Type B pancreatic cell (in vitro differentiated cells): ENCODE measurements at regions not wholly inside any gene's neighbourhood (a gene's known extent, or its start where the extent isn't known, plus 50 kb on each side); places are given as distances from the start of the nearest gene placed in this dataset.

Experiments
- DNase-seq: peaks from one replicate; pipeline ENCODE4 v3.0.0; 2021; ENCODE audit warnings: mixed read lengths; ENCODE audit not compliant: unreplicated experiment; ENCODE audit errors: extremely low spot score
- H3K27ac Mint-ChIP-seq: 2 replicates; pipeline ENCODE4 v1.8.0; 2021; ENCODE audit warnings: mild to moderate bottlenecking, mixed read lengths
- H3K27me3 Mint-ChIP-seq: 2 replicates; pipeline ENCODE4 v1.8.0; 2021; ENCODE audit warnings: mixed read lengths
- H3K36me3 Mint-ChIP-seq: 2 replicates; pipeline ENCODE4 v1.8.0; 2021; ENCODE audit warnings: mixed read lengths
- H3K4me1 Mint-ChIP-seq: one replicate; pipeline ENCODE4 v1.8.0; 2021; ENCODE audit warnings: mixed read lengths; ENCODE audit not compliant: unreplicated experiment
- H3K4me3 Mint-ChIP-seq: 2 replicates; pipeline ENCODE4 v1.8.0; 2021; ENCODE audit warnings: mild to moderate bottlenecking, mixed read lengths
- H3K9me3 Mint-ChIP-seq: 2 replicates; pipeline ENCODE4 v1.8.0; 2021; ENCODE audit warnings: mixed read lengths
- TF ChIP-seq, protein P1 (sequence below): fragments of 200-600 bp; sonication (generic); conservative IDR thresholded peaks from 2 replicates; pipeline ENCODE4 v1.5.0; 2021; ENCODE audit warnings: antibody characterized with exemption, mild to moderate bottlenecking

DNA sequence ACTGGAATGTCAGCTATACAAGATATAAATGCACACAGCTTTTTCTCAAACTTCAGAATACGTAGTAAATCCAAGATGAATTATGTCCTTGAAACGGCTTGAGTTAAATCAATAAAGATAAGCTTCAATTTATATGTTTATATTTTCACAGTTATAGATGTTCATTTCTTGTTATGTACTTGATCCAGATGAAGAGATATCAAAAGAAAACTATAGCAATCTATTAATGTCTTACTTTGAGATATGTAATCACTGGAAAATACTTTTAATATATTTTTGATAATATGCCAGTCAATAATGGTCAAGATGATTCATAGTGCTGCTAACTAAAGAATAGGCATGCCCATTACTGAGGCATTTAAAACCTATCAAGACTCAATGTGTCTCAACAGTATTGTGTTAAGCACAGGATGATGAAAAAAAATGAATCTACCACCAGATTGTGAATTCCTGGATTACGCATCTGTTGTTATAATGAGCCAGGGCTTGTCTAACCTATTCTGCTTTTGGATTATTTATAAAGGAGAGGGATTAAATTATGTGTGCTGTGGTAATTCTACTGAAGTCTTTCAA lies 372.6 kb upstream of the PRR16 start:
- H3K4me1 Mint-ChIP-seq, result no peaks in the 10 kb centered on the region
- no peak overlapping the region for H3K4me3 Mint-ChIP-seq
- H3K9me3 Mint-ChIP-seq, result no peaks in the 10 kb centered on the region
- no peak for DNase-seq
- TF ChIP-seq, protein P1, sequence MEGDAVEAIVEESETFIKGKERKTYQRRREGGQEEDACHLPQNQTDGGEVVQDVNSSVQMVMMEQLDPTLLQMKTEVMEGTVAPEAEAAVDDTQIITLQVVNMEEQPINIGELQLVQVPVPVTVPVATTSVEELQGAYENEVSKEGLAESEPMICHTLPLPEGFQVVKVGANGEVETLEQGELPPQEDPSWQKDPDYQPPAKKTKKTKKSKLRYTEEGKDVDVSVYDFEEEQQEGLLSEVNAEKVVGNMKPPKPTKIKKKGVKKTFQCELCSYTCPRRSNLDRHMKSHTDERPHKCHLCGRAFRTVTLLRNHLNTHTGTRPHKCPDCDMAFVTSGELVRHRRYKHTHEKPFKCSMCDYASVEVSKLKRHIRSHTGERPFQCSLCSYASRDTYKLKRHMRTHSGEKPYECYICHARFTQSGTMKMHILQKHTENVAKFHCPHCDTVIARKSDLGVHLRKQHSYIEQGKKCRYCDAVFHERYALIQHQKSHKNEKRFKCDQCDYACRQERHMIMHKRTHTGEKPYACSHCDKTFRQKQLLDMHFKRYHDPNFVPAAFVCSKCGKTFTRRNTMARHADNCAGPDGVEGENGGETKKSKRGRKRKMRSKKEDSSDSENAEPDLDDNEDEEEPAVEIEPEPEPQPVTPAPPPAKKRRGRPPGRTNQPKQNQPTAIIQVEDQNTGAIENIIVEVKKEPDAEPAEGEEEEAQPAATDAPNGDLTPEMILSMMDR, result no peak
- no peak overlapping the region for H3K27ac Mint-ChIP-seq
- no peaks in the 10 kb centered on the region for H3K27me3 Mint-ChIP-seq
- no peaks in the 10 kb centered on the region for H3K36me3 Mint-ChIP-seq

DNA sequence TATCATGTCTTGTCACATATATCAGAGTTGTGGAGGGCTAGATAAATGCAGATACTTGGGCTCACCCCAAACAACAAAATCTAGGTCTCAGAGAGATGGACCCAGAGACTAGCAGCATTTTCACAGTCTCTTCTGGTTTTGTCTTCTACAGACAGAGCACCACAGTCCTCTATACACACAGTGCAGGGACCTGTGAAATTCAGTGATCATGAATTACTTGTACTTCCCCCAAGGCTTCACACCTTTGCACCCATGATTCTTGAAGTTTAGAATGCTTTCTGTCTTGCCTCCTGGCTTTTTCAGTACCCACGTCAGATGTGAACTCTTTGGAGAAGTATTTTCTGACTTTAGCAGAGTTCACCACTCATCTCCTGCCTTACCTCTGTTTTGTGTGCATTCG lies 371.5 kb upstream of the PRR16 start:
- Mint-ChIP-seq H3K4me3 (no peak overlapping the region), H3K27ac (no peak overlapping the region), H3K9me3 (no peaks in the 10 kb centered on the region), H3K36me3 (no peaks in the 10 kb centered on the region), H3K27me3 (no peaks in the 10 kb centered on the region), H3K4me1 (no peaks in the 10 kb centered on the region)
- TF ChIP-seq, protein P1, result no peak
- no peak for DNase-seq

DNA sequence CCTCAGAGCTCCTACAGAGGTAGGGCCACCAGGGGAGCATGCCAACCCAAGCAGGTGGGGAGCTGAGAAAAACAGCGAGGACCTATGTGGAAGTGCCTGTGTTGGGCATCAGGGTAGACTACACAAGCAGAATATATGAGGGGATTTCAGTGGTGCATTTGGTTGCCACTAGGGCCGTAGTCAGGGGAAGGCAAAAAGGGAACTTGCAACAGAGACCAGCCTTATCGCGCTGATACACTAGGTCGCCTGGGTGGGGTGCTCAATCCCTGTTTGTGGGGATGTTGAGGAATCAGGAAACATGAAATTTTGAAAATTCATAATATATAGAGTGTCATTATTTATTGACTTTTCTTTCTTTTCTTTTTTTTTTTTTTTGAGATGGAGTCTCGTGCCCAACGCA lies 370.9 kb upstream of the PRR16 start:
- Mint-ChIP-seq H3K27ac (no peak overlapping the region), H3K27me3 (no peaks in the 10 kb centered on the region), H3K9me3 (no peaks in the 10 kb centered on the region), H3K36me3 (no peaks in the 10 kb centered on the region), H3K4me3 (no peak overlapping the region), H3K4me1 (no peaks in the 10 kb centered on the region)
- no peak for DNase-seq
- TF ChIP-seq, protein P1, result no peak

DNA sequence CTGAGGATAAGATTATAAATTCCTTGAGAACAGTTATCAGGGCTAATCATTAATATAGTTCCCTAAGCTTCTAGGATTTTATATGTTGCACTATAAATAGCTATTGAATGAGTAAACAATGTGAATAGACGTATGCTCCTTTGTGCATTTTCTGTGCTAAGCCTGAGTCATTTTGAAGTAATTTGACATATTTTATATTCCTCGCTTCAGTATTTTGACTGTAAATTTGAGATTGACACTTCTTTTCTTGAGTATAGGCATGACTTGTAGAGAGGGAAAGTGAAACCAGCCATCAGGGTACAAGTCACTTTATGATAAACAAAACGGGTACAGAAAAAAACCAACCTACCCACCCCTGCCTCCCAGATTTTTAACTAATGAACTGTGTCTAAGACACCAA lies 367.7 kb upstream of the PRR16 start:
- Mint-ChIP-seq H3K27me3 (no peaks in the 10 kb centered on the region), H3K27ac (no peak overlapping the region), H3K4me3 (no peak overlapping the region), H3K9me3 (no peaks in the 10 kb centered on the region), H3K4me1 (no peaks in the 10 kb centered on the region), H3K36me3 (no peaks in the 10 kb centered on the region)
- TF ChIP-seq, protein P1, result no peak
- no peak for DNase-seq

DNA sequence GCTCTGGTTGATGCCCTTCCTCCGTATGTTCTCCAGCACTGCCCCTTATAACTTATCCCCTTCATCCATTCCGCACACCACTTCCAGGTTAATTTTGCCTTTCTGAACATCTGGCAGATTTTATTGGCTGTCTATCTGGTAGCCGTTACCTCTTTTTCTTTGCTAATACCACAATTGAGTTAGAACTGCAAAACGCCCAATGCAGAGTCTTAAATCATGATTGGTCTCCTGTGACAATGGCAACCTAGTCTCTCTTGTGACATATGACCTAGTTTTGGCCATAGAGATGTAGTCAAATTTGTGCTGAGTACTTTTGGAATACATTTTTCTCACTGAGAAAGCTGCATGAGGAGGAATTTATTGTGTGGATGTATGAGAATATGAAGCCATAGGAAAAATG lies 365.7 kb upstream of the PRR16 start:
- Mint-ChIP-seq H3K27ac (no peak overlapping the region), H3K36me3 (no peaks in the 10 kb centered on the region), H3K27me3 (no peaks in the 10 kb centered on the region), H3K9me3 (no peaks in the 10 kb centered on the region), H3K4me3 (no peak overlapping the region), H3K4me1 (no peaks in the 10 kb centered on the region)
- no peak for DNase-seq
- TF ChIP-seq, protein P1, result no peak
